Nucleus accumbens (tissue), 56 donors: ENCODE measurements at regions not wholly inside any gene's neighbourhood (a gene's known extent, or its start where the extent isn't known, plus 50 kb on each side); places are given as distances from the start of the nearest gene placed in this dataset.
"Not testable (repeated sequence)": the region's sequence is repeated elsewhere in the genome, so short reads cannot be mapped to it uniquely, and the experiment has no call there.

ENCODE experiments used
- DNase-seq, 56 donors: peaks; one replicate each; lab custom pipeline; 2025; lab: John Stamatoyannopoulos, UW

DNA sequence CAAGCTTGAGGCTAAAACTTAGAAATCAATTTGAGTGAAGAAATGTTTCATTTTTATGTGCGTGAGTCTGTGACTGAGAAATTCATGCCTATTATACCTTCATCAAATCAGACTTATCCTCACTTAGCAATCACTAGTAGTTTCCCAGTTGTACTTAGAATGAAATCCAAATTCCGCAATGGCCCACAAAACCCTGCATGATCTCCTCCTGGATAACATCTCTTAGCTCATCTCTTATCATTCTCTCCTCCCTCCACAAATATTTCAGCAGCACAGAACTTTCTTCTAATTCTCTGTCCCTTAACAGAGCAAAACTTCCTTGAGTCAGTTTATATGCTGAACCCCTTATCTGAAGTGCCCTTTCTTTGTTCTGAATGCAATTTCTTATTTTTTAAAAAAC, 198.8 kb upstream of the TGFBR2 start:
- no peak for DNase-seq

DNA sequence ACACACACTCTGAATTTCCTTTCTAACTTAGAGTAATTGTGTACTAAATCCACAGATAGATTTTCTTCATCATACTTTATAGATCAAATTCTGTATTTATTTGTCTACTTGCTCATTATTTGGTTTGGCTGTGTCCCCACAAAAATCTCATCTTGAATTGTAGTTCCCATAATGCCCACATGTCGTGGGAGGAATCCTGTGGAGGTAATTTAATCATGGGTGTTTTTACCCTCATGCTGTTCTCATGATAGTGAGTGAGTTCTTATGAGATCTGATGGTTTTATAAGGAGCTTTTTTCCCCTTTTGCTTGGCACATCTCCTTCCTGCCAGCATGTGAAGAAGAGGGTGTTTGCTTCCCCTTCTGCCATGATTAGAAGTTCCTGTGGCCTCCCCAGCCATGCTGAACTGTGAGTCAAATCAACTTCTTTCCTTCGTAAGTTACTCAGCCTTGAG, 198.3 kb upstream of the TGFBR2 start:
- no peak for DNase-seq

DNA sequence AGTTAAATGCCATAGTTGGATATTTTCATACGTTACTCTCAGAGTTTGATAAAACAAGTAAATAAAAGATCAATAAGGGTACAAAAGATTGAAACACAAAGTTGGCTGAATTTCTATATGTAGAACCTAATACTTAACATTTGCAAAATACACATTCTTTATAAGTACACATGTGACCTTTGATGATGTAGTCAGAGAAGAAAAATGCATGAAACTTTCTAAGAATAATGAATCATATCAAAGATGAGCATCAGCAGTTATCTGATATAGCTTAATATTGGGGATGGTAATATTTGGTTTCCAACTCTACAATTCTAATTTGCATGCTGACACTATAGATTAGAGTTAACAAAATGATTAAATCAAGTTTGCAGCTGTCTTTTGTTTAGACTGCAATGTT, 188.0 kb upstream of the TGFBR2 start:
- DNase-seq = no peak

DNA sequence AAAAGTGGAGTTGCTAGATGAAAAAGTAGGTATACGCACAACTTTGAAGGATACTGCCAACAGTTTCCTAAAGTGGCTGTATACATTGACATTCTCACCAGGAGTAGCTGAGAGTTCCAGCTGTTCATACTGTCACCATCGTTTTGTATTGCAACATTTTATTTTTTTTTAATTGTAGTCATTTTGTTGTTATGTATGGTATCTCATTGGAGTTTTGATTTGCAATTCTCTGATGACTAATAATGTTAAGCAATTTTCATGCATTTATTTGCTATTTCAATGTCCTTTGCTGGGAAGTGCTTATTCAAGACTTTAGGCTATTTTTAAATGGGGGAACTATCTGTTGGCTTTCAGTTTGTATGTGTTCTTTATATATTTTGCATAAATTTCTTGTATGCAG, 185.1 kb upstream of the TGFBR2 start:
- no peak for DNase-seq

DNA sequence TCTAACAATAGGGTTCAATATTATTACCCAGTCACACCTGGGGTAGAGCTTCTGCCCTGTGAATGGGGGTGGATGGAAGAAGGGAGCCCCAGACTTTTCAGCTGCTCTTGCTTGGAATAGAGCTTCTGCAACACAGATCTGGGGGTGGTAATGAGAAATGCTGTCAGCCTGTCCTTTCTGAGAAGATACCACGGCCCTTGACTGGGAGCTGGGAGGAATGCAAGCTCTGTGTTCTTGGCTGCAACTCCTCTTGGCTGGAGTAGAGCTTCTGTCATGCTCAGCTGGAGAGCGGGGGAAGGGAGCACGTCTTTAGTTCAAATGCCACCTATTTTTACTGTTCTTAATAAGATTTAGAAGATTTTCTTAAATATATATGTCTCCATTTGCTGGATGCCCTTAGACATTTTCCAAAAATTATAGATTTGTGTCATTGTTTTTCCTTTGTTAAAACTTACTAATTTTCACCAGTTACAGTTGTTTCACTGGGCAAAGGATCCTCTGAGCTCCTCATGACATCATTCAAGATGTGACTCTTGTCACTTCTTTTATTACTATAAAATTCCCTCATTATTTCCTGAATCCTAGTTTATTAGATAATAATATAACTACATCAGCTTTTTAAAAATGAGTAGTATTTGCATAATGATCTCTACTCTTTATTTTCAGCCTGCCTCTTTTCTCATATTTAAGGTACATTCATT, 180.0 kb upstream of the TGFBR2 start:
- DNase-seq = peak in 14 of 56 donors; percentile 1 to 22 (median 3)

DNA sequence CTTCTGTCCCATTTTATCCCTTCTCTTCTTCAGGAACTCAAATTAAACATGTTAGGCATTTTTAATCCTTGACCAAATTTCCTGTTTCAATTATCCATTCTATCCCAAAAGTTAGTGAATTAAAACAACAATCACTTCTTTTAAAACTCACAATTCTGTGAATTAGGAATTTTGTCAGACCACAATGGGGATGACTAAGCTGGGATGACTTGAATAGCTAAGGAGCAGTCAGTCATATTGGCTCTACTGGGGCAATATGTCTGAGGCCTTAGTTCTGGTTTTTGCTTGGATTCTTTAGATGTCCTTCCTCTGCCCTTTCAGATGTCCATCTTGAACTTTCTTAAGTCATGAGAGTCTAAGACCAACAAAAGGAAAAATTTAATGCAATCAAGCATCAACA, 178.2 kb upstream of the TGFBR2 start:
- no peak for DNase-seq

DNA sequence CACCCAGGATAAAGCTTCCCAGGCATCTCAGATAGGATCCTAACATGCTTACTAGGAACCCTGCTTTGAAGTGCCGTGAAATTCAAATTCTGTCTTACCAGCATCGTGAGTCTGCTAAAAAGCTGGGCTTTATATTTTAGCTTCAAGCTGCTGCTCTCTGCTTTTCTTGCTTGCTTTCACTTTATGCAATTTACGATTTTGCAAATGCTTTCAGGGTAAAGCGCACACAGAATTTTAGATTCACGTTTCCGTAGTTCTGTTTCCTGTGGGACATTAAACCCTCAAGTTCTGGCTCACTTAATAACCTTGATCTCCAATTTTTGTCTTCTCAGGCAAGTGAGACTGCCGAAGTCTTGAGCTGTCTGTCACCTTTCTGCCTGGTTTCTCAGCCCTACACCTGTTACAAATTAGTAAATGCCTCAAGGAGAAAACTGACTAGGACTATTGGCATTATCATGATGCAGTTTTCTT, 170.5 kb upstream of the TGFBR2 start:
- DNase-seq = no peak

DNA sequence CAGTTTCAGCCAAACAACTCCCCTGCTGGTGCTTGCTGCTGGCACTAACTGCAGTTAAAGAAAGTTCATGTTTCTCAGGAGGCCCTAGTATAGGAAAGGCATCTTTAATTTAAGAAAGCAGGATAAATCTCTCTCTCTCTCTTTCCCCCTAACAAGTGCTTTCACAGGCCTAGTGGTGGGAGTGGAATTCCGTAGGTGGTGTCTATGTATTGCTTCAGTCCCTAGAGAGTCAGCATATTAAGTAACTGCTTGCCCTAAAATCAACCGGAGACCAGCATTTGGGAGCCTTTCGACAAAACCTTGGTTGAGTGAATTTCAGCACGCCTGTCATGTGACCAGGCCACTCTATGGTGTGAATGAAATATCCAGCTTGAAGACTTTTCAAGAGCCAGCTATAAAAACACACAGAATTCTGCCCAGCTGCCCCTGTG, 169.2 kb upstream of the TGFBR2 start:
- DNase-seq = peak in 1 of 56 donors; percentile 5

DNA sequence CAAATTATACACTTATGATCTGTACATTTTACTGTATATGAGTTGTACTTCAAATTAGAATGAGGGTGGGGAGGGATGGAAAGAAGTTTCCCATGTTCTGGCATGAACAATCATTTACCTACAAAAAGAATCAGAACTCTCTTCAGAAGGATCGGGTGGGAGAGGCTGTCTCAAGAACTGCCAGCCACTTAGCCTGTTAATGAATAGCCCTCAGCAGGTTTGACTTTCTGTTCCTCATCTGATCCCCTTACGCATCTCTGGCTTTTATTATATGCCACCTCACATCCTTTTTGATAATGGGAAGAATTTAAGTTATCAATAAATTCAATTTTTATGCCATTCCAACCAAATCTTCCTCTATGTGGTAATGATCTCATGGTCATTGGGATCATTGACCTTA, 168.3 kb upstream of the TGFBR2 start:
- DNase-seq = no peak

DNA sequence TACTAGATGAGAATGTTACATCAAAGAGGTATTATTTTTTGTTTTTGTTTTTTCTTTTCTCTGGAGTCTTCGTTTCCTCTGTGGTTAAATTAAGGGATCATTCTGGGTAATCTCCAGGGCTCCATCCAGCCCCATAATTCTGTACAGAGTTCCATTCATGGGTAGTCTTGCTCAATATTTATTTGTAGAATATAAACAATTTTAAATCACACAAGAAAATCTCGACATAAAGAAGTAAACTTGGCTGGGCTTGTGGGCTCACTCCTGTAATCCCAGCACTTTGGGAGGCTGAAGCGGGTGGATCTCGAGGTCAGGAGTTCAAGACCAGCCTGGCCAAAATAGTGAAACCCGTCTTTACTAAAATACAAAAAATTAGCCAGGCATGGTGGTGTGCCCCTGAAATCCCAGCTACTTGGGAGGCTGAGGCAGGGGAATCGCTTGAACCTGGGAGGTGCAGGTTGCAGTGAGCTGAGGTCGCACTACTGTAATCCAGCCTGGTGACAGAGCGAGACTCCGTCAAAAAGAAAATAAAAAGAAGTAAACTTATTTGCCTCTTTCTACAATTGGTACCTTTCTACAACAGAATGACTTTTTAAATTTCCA, 166.8 kb upstream of the TGFBR2 start:
- no peak for DNase-seq

DNA sequence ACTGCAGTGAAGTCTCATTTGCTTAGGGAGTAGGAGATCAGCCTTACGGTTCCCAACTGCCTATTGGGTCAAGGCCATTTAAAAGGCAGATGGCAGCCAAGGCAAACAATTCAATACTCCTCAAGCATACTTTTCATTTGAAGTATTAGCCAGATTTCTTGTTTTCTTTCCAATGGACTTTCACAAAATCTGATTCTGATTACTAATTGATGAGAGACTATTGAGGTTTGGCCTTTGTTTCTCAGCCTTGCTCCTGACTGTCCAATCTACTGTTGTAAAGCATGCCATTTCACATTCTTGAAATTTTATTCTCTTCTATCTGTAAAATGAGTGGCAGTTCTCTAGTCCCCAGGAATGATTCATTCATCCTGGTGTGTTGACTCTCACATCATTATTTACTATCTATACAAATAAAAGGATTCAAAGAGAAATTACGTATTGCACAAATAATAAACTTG, 166.2 kb upstream of the TGFBR2 start:
- no peak for DNase-seq

DNA sequence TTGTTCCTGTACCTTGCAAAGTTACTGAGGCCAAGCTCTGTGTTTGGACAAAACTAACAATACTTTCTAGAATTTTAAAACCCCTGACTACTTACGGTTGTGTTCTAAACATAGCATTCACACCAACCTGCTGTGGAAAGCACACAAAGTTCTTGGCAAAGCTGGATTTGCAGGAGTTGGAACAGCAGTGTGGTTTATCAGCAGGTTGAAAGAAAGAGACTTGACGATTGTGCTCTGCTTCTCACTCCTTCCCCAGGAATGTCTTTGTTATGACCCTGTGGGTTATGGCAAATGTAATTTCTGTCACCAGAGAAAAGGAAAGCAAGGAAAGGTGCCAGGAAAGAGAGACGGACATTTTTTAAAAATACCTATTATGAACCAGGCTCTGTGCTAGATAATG, 165.5 kb upstream of the TGFBR2 start:
- DNase-seq = no peak

DNA sequence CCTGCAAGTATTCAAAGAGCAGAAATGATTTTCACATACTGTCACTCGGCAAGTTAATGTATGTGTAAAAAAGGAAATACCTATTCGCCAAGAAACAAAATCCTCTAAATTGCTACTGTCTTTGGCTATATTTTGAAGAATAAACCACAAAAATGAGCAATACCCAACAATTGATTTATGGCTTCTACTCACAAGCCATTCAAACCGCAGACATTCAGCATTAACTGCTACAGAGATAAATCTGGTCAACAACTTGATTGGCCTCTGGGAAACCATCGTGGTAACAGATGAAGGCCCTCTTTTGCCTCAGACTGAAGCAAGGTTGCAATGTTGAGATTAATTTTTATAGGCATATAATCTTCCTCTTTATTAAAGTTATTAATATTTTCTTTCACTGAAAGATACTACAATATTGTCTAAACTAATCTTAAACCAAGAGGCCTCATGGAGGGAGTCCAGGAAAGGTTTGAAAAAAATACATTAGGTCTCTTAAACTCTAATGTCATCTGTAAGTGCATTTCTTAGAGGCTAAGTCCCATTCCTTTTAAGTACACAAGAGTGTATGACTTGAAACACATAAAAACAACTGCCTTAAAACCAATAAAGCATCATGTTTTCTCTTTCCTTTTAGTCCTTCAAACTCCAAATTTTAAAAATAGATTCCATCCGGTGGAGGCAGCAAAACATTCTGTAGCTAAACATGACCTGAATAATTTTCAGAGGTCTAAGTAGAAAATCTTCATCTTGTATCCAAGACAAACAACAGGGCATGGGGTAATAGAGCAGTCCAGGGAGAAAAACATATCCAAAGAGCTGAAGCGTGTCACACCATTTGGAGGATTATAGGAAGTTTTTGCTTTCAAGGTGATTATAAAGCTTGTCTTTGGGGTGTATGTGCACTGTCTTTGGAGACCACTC, 162.4 kb upstream of the TGFBR2 start:
- DNase-seq = no peak

DNA sequence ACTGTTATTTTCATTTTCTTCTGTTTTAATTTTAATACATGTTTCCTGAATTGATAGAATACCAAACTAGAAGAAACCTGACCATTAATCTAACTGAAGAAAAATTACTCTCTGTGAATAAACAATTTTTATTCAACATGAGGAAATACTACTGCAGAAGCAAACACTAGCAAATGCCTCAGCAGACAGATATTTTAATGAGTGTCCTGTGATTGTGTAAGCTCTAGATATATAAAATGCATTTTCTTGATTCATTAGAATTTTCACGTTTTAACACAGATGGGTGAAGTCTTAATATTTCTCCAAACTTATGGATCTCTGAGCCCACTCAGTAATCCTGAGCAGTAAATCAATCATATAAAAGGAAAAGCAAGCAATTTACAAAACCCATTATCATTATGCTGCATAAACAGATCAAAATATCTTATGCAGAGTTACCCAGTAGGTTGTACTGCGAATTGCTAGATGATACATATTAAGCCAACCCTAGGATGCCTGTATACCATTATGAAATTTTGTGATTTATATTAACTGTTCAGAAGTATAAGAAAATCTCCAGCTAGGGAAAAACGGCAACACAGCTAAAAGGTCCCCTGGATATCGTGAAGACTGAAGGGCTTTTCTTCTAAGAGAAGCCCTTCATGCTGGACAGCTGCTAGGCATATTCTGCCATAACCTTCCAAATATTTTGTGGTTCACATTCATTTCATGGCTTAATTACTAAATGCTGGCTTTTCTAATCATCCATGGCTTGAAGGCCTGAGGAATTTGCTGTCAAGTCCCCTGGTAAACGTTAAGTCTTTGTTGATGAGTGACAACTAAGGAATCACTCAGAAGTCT, 157.7 kb upstream of the TGFBR2 start:
- no peak for DNase-seq

DNA sequence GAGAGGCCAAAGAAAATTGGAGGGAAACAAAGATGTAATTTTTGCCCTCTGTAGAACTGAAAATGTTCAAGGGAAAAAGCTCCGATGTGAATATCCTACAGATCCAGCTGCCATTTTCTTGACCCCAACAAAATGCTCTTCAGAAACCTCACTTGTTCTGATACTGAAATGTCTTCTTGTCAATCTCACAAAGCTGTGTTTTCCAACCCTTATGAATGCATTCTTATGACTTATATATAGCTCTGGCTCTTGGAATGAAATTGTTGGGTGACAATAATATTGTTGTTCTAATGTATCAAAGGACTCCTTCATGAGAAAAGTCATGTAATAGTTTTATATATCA, 157.1 kb upstream of the TGFBR2 start:
- no peak for DNase-seq

DNA sequence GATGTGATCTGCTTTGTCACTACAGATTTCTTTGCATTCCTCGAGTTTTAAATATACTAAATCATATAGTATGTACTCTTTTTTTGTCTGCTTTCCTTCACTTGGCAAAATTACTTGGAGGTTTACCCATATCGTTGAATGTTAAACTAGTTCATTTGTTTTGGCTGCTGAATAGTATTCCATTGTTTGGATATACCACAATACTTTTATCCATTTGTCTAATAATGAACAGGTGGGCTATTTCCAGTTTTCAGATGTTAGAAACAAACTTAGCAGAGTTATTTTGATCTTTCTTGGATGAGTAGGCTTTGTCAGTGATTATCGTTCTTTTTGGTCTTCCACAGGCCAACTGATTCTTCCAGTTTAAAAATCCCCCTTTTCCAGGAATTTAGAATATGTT, 154.0 kb upstream of the TGFBR2 start:
- no peak for DNase-seq

DNA sequence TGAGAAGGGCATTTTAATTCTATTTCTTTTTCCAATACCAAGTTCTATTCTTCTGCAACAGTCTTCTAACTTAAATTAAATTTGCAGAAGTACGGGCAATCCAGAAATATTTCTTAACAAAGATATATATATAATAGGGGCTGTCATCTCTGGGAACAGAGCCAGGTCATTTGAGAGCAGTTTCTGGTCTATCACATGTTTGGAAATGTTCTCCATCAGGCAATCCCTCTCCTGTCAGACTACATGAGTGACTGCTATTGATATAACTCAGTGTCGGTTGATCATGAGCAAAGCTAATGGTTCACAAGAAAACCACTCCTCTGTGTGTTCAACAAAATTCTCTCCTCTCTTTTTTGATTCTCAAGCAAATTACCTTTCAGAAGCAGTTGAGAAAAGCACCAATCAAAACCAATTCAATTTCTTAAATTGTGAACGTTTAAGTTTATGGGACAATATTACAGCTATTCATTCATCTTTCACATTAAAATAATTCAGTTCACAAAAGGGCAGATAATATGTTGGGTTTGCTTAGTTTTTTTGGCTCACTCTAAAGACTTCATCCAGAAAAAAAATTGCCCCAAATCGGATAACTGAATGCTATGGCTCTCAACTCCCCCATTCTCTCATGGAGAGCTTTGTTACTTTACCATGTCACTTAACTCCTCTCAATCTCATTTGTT, 152.9 kb upstream of the TGFBR2 start:
- no peak for DNase-seq

DNA sequence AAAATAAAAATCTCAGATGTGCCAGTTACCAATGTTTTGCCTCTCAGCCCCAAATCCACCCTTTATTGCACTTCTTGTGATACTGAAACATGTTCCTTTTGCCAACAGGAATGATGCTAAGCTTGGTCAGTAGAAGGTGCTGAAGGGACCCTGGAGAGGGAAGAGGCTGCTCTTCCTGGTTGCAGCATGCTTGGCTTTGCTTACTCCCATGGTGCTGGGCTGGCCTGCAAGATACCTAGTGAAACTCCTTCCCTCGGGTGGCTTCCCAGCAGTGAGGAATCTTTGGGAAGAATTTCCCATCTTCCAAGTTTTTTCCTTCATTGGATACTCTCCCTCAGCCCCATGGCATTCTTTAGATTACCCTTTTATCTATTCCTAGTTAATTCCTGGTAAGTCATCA, 151.8 kb upstream of the TGFBR2 start:
- DNase-seq = no peak

DNA sequence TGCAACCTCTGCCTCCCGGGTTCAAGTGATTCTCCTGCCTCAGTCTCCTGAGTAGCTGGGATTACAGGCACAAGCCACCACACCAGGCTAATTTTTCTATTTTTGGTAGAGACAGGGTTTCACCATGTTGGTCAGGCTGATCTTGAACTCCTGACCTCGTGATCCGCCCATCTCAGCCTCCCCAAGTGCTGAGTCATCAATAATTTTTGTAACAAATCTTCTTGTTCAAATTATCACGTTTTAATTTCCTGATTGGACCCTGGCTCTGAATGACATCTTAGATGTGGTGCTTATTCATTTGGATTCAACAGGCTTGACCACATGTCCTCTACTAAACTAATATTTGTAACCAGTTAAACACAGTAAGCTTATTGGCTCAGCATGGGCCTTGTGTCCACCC, 151.3 kb upstream of the TGFBR2 start:
- not testable (repeated sequence) for DNase-seq

DNA sequence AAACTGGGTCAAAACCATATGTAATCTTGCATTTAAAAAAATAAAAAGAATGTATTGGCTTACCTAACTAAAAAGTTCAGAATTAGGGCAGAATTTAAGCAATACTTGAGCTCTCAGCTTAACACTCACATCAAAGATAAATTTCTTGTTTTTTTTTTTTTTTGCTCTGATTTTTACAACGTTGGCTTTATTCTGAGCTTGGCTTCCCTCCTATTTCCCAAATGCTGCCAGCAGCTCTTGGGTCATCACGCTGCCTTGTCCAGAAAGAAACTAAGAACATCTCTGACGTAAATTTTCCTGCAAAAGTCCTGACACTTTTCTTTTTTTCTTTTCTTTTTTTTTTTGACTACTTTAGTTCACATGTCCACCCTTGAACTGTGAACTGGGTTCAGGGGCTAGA, 150.6 kb upstream of the TGFBR2 start:
- no peak for DNase-seq
